GM18499 (cell line): ENCODE measurements at regions not wholly inside any gene's neighbourhood (a gene's known extent, or its start where the extent isn't known, plus 50 kb on each side); places are given as distances from the start of the nearest gene placed in this dataset.
"Not testable (repeated sequence)": the region's sequence is repeated elsewhere in the genome, so short reads cannot be mapped to it uniquely, and the experiment has no call there.

Experiments
- ATAC-seq: cut with Tn5 transposase; IDR thresholded peaks from one replicate; pipeline ENCODE4 v1.9.1; 2021; ENCODE audit warnings: moderate number of reproducible peaks; ENCODE audit not compliant: insufficient read depth, unreplicated experiment

- ATAC-seq: no peak
Observed at GRCh38 chr2:83368916-83369315, 1090.2 kb downstream of the SUCLG1 start.

GRCh38 chr2:83368461-83368860 is 1090.6 kb downstream of the SUCLG1 start:
- no peak for ATAC-seq

DNA sequence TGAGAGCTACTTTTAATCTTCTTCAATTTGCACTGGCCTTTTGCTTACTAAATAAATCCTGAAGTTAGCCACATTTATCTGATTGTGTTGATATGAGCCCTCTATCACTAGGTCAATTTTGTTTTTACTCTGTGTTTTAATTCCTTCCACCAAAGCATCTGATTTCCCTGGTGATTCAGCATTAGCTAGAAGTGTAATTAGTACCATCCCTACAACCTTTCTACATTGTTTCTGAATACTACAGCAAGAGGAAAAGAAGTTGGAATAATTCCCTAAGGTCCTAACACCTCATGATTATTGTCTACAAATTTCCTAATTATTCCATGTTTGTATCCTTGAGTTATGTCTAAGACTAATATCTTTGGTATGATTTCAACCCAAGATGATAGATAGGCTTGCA is 1093.6 kb downstream of the SUCLG1 start:
- no peak for ATAC-seq

GRCh38 chr2:83364264-83364663 is 1094.8 kb downstream of the SUCLG1 start:
- ATAC-seq: no peak

GRCh38 chr2:83363138-83363537 is 1095.9 kb downstream of the SUCLG1 start:
- not testable (repeated sequence) for ATAC-seq

- no peak for ATAC-seq
Observed at GRCh38 chr2:83359336-83359735, 1099.7 kb downstream of the SUCLG1 start.

DNA sequence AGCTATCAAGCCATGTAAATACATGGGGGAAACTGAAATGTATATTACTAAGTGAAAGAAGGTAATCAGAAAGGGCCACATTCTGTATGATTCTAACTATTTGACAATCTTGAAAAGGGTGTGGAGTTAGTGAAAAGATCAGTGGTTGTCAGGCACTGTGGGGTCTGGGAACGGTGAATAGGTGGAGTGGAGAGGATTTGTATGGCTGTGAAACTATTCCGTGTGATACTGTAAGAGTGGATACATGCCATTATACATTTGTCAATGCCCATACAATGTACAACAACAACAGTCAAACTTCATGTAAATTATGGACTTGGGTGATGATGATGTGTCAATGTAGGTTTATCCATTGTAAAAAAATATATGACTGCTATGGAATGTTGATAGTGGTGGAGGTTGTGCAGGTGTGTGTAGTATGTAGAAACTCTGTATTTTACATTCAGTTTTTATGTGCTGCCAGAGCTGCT is 1116.2 kb downstream of the SUCLG1 start:
- ATAC-seq: no peak

DNA sequence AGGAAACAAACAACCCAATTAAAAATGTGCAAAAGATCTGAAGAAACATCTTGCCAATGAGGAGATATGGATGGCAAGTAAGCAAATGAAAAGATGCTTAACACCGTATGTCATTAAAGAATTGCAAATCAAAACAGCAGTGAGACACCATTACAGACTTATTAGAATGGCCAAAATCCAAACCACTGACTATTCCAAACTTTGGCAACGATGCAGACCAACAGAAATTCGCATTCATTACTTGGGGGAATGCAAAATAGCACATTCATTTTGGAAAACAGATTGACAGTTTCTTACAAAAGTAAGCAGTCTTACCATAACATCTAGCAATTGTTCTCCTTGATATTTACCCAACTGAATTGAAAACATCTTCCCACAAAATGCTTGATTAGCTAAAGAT is 1118.7 kb downstream of the SUCLG1 start:
- no peak for ATAC-seq

DNA sequence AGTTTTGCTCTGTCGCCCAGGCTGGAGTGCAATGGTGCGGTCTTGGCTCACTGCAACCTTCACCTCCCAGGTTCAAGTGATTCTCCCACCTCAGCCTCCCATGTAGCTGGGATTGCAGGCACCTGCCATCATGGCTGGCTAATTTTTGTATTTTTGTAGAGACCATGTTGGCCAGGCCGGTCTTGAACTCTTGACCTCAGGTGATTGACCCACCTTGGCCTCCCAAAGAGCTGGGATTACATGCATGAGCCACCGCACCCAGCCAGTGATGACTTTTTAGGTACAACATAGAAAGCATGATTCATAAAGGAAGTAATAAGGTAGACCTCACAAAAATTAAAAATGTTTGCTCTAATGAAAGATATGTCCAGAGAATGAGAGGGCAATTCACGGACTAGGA is 1119.1 kb downstream of the SUCLG1 start:
- ATAC-seq: not testable (repeated sequence)

- no peak for ATAC-seq
Observed at GRCh38 chr2:83331810-83332209, 1127.3 kb downstream of the SUCLG1 start.

GRCh38 chr2:83323038-83323437 is 1136.0 kb downstream of the SUCLG1 start:
- ATAC-seq: no peak

DNA sequence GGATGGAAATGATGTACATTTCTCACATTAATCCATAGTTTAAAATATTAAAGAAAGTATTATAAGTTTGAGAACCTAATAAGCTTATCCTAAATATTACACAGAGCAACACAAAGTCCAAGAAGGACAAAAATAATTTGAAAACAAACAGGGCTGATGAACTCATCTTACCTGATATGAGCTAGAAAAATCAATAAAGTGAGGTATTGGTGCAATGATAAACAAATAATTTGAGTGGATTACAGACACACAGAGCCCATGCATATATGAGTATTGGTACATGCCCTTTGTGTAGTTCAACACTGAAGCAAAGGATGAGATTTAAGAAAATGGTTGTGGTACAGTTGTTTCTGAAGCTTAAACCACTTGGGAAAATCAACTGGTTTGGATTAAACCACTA is 1139.0 kb downstream of the SUCLG1 start:
- ATAC-seq: no peak

- ATAC-seq: no peak
Observed at GRCh38 chr2:83305758-83306378, 1153.2 kb downstream of the SUCLG1 start.

DNA sequence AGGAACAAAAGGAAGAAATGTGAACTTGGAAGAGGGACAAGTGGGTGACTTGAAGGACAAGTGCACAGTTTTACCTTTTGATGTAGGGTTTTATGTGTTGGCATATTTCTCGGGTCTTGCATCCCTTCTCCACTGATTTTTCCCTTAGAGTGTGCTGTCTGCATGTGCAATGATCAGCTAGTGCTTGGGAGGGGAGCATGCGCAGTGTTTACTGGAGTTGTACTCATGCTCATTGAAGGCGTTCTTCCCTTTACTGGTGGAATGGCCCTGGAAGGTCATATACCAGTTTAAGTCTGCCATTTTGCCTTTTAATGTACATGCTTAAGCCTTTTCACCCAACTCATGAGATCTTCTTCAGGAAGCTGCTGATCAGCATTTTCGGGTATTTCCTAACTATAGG is 1168.0 kb downstream of the SUCLG1 start:
- no peak for ATAC-seq

GRCh38 chr2:83282841-83283240 is 1176.2 kb downstream of the SUCLG1 start:
- no peak for ATAC-seq

GRCh38 chr2:83282043-83282795 is 1176.9 kb downstream of the SUCLG1 start:
- no peak for ATAC-seq

DNA sequence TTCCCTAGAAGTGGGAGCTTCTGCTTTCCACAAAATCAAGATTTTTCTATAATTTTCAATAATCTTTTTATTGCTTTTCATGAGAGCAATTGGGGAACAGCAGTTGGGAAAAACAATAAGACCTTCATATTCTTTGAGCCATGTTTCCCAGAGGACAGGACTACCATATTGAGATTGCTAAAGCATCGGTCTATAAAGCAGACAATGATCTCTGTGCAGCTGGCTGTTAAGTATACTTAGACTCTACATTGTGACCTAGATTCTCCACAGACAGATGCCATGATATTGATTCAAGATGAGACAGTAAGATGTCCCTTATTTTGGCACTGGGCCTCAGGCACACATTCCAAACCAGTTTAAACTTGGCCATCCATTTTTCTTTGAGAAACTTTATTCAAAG is 1178.7 kb downstream of the SUCLG1 start:
- ATAC-seq: no peak

DNA sequence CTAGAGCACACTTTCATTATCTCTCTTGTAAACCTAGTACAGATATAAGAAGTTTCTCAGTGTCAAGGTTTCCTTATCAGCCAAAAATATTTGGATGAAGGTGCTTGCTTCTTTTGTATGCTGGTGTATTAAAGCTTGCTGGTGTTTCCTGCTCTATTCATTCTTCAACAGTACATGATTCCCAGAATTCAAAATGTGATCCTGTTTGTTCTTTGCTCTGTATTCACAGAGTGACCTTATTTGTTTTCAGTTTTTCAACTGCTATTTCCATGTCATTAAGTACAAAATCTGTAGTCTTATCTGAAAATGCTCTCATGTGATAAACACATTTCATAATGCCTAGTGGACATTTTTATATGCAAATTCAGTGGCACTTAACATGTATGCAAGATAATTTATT is 1185.8 kb downstream of the SUCLG1 start:
- no peak for ATAC-seq

- no peak for ATAC-seq
Observed at GRCh38 chr2:83261591-83262136, 1197.4 kb downstream of the SUCLG1 start.

- no peak for ATAC-seq
Observed at GRCh38 chr2:83253848-83254247, 1205.2 kb downstream of the SUCLG1 start.

DNA sequence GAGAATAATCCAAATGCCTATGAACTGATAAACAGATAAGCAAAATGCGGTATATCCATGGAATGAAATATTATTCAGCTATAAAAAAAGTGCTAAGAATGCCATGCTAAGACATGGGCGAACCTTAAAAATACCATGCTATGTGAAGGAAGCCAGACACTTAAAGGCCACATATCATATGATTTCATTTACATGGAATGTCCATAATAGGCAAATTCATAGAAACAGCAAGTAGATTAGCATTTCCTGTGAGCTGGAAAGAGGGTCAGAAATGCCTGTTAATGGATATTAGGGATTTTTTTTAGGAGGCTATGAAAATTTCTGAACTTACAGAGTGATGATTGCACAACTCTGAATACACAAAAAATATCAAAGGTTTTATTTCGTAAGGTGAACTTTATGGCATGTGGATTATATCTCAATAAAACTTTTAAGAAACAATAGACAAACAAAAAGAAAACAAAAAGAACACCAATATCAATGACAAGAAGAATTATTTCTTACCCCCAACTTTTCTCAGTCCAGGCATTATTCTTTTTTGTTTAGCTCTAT is 1207.7 kb downstream of the SUCLG1 start:
- ATAC-seq: no peak
